ENCODE measurements at regions not wholly inside any gene's neighbourhood (a gene's known extent, or its start where the extent isn't known, plus 50 kb on each side); places are given as distances from the start of the nearest gene placed in this dataset.

GRCh38 chr12:84764001-84764400 lies 148.6 kb downstream of the SLC6A15 start:
- Histone ChIP-seq H3K4me3 (no peak overlapping the region), H3K4me1 (no peaks in the 10 kb centered on the region), H3K27ac (no peak overlapping the region), H3K36me3 (no peaks in the 10 kb centered on the region), H3K27me3 (ENCODE audit: low read depth) (no peaks in the 10 kb centered on the region), H3K9me3 (no peaks in the 10 kb centered on the region)
- no peak for DNase-seq
- no peak for ATAC-seq
- intact Hi-C loops (cut with DNase I): no loop called here
- TF ChIP-seq CTCF (IDR thresholded peaks at IDR 0.05): no peak

GRCh38 chr12:84763107-84763506 lies 149.5 kb downstream of the SLC6A15 start:
- Histone ChIP-seq H3K27me3 (ENCODE audit: low read depth) (no peaks in the 10 kb centered on the region), H3K36me3 (no peaks in the 10 kb centered on the region), H3K9me3 (no peaks in the 10 kb centered on the region), H3K4me1 (no peaks in the 10 kb centered on the region), H3K4me3 (no peak overlapping the region), H3K27ac (no peak overlapping the region)
- peak; percentile 48 to 59 for ATAC-seq
- intact Hi-C loops (cut with DNase I): no loop called here
- TF ChIP-seq CTCF (IDR thresholded peaks at IDR 0.05): no peak
- DNase-seq: no peak

- ATAC-seq: no peak
- TF ChIP-seq CTCF (IDR thresholded peaks at IDR 0.05): no peak
- intact Hi-C loops (cut with DNase I): no loop called here
- Histone ChIP-seq H3K4me3 (no peak overlapping the region), H3K9me3 (no peaks in the 10 kb centered on the region), H3K36me3 (no peaks in the 10 kb centered on the region), H3K27ac (no peak overlapping the region), H3K27me3 (ENCODE audit: low read depth) (no peaks in the 10 kb centered on the region), H3K4me1 (no peaks in the 10 kb centered on the region)
- DNase-seq: no peak
These were observed 152.3 kb downstream of the SLC6A15 start for GRCh38 chr12:84760091-84760865.

GRCh38 chr12:84757978-84758377 lies 154.6 kb downstream of the SLC6A15 start:
- no peak overlapping the region for H3K4me3 ChIP-seq
- H3K27ac ChIP-seq: no peak overlapping the region
- intact Hi-C loops (cut with DNase I): no loop called here
- H3K4me1 ChIP-seq: no peaks in the 10 kb centered on the region
- ATAC-seq (no peak), DNase-seq (no peak)
- H3K9me3 ChIP-seq: no peaks in the 10 kb centered on the region
- TF ChIP-seq CTCF (IDR thresholded peaks at IDR 0.05): no peak
- H3K27me3 ChIP-seq (ENCODE audit: low read depth): no peaks in the 10 kb centered on the region
- no peaks in the 10 kb centered on the region for H3K36me3 ChIP-seq

- Histone ChIP-seq H3K36me3 (no peaks in the 10 kb centered on the region), H3K4me3 (no peak overlapping the region), H3K9me3 (no peaks in the 10 kb centered on the region), H3K27ac (no peak overlapping the region), H3K4me1 (no peaks in the 10 kb centered on the region), H3K27me3 (ENCODE audit: low read depth) (no peaks in the 10 kb centered on the region)
- DNase-seq: no peak
- no peak for ATAC-seq
- intact Hi-C loops (cut with DNase I): no loop called here
- no peak for TF ChIP-seq CTCF (IDR thresholded peaks at IDR 0.05)
These were observed 155.6 kb downstream of the SLC6A15 start for GRCh38 chr12:84756961-84757360.

All from lower lobe of right lung (tissue), 2 donors.